UCSD-AML1 (cell line): ENCODE measurements at regions not wholly inside any gene's neighbourhood (a gene's known extent, or its start where the extent isn't known, plus 50 kb on each side); places are given as distances from the start of the nearest gene placed in this dataset.
"Not testable (repeated sequence)": the region's sequence is repeated elsewhere in the genome, so short reads cannot be mapped to it uniquely, and the experiment has no call there.

Source experiments
- DNase-seq: peaks from one replicate; lab custom pipeline; 2025; ENCODE audit not compliant: unreplicated experiment; lab: John Stamatoyannopoulos, UW

DNA sequence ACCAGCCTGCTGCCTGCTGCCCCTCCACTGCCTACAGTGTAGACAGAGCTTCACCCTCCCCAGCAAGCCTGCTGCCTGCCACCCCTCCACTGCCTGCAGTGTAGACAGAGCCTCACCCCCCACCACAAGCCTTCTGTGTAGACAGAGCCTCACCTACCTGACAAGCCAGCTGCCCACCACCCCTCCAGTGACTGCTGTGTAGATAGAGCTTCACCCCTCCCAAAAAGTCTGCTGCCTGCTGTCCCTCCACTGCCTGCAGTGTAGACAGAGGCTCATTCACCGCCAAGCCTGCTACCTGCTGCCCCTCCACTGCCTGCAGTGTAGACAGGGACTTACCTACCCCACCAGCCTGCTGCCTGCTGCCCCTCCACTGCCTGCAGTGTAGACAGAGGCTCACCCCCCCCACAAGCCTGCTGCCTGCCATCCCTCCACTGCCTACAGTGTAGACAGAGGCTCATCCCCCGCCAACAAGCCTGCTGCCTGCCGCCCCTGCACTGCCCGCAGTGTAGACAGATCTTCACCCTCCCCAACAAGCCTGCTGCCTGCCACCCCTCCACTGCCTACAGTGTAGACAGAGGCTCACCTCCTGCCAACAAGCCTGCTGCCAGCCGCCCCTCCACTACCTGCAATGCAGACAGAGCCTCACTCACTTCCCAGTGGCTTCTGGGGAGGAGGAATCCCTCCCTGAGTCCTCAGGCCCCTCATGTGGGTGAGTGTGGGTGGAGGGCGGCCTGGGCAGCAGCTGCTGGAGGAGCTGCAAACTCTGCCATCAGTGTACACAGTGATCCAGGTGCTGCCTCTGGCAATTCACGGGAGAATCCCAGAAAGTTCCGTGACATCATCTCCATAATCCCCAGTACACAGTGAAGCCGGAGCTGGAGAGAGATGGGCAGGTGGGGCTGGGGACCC is 140.9 kb downstream of the DLL1 start:
- no peak for DNase-seq

DNA sequence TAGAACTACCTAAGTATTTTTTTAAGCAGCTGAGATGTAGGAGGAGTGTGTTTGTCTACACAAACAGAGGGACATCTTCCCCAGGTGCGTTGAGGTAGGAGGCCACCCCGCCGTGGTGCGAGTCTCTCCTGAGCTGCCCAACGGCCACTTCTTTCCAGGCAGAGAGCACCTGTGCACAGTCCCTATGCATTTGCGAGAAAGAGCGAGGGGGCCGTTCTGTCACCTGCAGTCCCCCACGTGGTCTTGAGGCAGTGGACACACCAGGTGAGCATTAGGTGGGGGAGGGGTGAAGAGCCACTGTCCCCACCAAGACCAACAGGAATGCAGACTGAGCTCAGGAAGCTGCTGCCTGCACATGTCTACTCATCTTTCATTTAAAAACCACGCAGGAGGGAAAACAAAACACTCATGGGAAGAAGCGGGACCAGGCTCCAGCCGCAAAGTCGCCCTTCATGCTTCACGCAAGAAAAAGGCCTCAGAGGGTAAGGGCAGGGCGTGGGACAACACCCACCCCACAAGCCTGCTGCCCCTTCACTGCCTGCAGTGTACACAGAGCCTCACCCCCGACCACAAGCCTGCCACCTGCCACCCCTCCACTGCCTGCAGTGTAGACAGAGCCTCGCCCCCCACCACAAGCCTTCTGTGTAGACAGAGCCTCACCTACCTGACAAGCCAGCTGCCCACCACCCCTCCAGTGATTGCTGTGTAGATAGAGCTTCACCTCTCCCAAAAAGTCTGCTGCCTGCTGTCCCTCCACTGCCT is 142.0 kb downstream of the DLL1 start:
- DNase-seq = no peak

DNA sequence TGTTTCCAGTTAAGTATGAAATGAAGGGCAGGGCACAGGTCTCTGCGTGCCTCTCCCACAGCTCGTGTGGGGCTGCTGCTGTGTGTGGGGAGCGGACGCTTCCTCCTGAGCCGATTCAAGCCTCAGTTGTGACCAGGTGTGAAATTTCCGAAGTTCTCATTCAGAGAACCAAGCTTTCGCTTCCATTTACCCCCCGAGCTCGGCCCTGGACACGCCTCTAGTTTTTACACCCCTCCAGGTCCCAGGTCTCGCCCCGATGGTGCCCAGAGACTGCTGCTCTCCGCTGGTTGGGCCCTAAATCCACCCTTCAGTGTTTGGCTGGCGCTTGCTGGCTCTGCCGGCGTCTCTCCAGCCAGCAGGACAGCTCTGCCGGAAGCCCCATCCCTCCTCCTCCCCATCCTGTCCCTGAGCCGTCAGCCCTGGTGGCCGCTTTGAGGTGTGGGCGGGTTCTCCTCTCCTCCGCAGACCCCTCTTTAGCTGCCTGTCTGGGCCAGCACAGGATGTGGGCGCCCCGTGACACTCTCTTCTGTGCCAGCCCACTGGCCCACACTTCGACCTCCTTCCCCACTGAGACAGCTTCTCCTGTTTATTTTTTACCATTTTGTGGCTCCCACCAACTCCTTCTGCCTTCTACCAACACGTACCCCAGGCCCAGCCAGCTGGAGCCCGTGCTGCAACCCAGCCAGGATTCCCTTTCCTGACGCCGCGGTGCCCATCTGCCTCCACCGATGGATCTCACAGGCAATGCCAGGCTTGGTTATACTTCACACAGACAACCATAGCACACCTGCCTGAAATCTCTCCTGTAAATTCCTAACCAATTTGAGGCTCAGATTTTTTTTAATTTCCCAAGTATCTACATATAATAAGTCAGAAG is 142.8 kb downstream of the DLL1 start:
- peak; percentile 83 for DNase-seq

DNA sequence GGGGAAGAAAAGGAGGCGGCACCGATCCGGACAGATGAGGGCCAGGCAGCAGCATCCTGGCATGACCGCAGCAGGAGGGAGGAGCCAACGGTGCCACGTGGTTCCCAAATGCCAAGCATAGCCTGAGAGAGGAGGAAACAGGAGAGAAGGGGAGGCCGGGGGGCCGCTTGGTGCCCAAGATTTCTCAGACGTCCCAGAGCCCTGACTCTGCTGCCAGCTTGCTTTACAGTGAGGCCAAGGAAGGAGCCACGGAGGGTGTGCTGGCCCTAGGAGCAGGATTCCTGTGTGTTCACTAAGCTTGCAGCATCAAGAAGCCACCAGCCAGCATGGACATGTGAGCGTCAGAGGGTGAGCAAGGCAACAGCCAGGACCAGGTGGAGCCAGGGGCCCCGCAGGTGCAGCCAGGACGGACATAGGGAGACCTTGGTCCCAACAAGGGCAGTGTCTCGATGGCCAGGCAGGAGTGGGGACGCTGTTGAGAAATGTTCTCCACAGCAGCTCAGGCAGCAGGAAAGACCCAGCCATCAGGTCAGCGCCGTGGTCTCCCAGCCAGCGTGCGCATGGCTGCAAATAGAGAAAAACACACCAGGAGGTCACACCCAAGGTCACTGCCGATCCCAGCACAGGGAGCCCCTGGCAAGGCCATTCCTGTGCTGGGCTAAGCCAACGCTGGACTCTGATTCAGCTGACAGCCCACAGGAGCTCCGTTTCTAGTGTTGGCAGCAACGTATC is 143.7 kb downstream of the DLL1 start:
- DNase-seq = no peak

DNA sequence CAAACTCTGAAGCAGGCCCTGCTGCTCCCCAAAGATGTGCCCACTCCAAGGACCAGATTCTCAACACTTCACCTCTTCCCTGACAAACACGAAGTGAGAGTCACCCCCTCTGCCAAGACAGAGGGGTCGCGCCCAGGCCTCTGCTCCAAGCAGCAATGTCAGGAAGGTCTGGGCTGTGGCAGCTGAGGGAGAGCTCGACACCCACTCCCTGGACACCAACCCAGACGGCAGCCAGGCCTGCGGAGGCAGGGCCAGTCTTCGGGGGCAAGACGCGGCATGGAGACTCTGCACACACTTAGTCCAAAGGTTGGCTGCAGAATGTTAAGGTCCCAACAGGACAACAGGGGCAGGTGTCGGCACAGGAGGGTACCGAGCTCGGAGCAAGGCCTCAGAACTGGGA is 144.2 kb downstream of the DLL1 start:
- no peak for DNase-seq

DNA sequence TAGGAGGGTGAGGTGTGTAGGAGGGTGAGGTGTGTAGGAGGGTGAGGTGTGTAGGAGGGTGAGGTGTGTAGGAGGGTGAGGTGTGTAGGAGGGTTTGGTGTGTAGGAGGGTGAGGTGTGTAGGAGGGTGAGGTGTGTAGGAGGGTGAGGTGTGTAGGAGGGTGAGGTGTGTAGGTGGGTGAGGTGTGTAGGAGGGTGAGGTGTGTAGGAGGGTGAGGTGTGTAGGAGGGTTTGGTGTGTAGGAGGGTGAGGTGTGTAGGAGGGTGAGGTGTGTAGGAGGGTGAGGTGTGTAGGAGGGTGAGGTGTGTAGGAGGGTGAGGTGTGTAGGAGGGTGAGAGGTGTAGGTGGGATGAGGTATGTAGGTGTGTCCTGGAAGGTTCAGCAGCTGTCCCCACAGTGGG is 144.7 kb downstream of the DLL1 start:
- not testable (repeated sequence) for DNase-seq

DNA sequence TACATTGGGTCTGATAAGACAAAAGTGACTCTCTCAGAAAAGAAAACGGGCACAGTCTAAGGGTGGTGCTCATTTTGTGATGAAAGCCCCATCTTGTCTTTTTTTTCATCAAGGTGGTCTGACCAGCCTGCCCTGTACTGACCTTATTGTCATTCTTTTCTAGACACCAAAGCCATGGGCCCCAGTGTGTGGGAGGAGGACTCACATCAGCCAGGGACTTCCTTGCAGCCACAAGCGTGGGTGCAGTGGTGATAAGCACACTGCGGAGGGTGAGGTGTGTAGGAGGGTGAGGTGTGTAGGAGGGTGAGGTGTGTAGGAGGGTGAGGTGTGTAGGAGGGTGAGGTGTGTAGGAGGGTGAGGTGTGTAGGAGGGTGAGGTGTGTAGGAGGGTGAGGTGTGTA is 145.2 kb downstream of the DLL1 start:
- not testable (repeated sequence) for DNase-seq

DNA sequence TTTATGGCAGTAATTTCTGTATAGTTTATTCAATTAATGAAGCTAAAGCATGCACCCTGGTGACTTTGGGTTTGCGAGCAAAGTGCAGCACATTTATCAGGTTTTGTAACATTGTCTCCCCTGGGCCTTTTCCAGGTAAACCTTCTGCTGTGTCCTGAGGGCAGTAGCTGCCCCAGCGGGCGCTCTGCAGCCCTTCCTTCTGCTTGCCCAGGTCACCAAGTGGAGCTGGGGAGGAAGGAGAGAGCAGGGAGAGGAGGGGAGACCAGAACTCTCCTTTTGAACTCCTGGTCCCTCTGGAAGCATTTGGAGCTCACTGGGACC is 145.6 kb downstream of the DLL1 start:
- no peak for DNase-seq

DNA sequence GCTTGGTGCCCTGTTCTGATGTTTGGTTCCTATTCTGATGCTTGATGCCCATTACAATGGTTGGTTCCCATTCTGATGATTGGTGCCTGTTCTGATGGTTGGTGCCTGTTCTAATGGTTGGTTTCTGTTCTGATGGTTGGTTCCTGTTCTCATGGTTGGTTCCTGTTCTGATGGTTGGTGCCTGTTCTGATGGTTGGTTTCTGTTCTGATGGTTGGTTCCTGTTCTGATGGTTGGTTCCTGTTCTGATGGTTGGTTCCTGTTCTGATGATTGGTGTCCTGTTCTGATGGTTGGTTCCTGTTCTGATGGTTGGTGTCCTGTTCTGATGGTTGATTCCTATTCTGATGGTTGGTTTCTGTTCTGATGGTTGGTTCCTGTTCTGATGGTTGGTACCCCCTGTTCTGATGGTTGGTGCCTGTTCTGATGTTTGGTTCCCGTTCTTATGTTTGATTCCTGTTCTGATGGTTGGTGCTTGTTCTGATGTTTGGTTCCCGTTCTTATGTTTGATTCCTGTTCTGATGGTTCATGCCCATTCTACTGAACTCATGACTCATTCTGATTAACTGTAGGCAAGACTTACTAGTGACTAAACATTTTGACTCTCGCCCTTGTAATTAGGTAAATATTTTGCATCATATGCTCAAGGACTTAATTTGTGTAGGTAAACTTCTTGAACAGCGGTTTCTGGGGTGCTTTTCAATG is 146.2 kb downstream of the DLL1 start:
- no peak for DNase-seq

DNA sequence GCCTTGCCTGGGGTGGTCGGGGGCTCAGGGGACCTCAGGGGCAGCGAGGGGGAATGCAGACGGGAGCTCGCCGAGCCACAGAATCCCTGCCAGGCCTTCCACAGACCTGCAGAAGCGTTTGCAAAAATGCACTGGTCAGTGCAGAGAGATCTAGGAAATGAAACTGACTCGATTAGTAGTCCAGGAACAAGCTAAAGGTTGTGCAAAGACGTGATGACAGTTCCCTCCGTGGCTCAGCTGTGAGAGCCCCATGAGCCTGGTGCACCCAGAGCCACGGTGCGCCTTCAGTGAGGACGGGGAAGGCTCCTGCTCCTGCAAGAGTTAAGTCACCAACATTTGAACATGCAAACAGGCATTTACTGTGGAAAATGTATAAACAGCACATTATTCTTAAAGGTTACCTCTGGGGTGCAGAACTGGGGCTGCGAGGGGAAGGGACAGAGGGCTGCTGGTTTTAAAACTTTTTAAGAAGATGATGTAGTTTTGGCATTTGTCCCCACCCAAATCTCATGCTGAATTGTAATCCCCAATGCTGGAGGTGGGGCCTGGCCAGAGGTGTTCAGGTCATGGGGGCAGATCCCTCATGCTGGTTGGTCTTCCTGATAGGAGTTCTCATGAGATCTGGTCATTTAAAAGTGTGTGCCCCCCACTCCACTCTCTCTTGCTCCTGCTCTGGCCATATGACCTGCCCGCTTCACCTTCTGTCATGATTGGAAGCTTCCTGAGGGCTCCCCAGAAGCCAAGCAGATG is 147.3 kb downstream of the DLL1 start:
- DNase-seq = no peak

DNA sequence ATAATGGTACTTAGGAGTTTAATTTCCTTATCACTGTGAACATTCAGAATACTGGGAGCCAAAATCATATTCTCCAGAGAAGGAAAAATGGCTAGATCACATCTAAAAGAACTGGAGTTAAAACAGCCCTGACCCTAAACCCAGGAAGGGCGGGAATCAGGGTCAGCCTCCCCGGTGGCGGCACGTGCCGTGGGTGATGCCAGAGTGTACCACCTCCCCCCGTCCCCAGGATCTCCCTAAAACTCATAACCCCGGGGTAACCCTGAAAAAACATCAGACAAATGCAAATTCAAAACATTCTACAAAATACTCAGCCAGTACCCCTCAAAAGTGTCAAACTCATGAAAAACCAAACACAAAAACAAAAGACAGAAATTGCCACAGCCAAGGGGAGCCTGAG is 148.3 kb downstream of the DLL1 start:
- DNase-seq = no peak

DNA sequence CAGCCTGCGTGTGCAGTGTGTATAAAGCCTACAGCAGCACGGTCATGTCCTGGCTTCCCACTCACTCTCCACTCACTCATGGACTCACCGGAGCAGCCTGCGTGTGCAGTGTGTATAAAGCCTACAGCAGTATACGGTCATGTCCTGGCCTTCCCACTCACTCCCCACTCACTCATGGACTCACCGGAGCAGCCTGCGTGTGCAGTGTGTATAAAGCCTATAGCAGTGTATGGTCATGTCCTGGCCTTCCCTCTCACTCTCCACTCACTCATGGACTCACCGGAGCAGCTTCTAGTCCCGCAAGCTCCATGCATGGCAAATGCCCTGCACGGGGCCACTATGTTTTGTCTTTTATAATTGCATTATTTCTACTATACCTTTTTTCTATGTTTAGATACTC is 149.8 kb downstream of the DLL1 start:
- not testable (repeated sequence) for DNase-seq

DNA sequence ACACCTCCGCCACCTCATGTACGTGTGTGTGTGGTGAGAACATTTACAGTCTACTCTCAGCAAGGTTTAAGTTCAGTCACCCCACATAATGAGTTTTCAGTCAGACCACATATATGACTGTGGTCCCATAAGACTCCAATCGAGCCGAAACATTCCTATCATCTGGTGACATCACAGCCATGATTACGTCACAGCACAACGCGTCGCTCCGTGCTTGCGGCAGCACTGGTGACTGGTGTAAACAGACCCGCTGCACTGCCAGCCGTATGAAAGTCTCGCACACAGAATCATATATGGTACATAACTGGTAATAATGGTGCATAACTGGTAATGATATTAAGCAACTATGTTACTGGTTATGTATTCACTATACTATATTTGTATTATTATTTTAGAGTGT is 150.7 kb downstream of the DLL1 start:
- DNase-seq = no peak

DNA sequence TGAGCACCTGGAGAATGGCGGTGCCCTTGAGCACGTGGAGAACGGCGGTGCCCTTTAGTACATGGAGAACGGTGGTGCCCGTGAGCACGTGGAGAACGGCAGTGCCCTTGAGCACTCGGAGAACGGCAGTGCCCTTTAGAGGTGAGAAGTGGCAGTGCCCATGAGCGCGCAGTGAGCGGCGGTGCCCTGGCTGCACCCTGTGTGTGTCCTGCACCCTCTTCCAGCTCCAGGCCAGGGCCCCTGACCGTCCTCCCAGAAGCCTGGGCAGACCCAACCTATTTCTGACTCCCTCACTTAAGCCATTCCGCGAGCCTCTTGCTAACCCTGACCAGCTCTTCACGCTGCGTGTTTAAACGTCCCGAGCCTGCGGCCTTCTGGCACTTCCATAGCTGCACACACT is 151.3 kb downstream of the DLL1 start:
- DNase-seq = no peak

DNA sequence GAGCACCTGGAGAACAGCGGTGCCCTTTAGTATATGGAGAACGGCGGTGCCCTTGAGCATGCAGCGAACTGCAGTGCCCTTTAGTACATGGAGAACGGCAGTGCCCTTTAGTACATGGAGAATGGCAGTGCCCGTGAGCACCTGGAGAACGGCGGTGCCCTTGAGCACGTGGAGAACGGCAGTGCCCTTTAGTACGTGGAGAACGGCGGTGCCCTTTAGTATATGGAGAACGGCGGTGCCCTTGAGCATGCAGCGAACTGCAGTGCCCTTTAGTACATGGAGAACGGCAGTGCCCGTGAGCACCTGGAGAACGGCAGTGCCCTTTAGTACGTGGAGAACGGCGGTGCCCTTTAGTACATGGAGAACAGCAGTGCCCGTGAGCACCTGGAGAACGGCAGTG is 151.8 kb downstream of the DLL1 start:
- DNase-seq = not testable (repeated sequence)

DNA sequence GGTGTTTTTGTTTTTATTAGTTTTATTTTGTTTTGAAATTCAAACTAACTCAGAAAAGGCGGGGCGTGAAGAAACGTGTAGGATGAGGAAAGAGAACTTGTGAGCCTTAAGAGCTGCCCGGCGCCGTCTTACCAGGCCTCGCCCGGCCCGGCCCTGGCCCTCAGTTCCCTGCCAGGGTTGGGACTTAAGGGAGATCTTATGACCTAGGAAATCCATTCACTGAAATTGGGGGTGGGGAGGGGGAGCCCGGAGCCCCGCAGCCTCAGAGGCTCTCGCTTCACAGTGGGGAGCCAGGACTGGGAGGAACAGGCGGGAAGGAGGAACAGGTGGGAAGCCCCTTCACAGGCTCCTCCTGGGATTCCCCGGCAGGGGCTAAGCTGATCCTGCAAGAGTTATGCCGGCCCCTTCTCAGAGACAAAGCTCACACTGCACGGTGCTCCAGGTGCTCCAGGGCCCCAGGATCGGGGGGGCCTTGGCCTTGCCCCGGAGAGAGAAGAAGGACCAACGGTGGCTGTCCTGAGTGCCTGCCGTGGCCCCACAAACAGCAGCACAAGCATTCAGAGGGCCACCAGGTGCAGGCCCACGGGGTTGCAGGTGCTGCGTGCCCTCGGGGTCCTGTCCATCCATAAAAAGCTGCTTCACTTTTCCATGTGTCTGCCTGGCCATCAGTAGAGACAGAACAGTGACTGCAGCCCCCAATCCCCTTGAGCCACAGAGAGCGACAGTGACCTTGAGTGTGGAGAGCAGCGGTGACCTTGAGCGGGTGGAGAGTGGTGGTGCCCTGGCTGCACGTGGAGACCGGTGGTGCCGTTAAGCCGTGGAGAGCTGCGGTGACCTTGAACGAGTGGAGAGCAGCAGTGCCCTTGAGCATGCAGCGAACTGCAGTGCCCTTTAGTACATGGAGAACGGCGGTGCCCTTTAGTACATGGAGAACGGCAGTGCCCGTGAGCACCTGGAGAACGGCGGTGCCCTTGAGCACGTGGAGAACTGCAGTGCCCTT is 152.7 kb downstream of the DLL1 start:
- no peak for DNase-seq

DNA sequence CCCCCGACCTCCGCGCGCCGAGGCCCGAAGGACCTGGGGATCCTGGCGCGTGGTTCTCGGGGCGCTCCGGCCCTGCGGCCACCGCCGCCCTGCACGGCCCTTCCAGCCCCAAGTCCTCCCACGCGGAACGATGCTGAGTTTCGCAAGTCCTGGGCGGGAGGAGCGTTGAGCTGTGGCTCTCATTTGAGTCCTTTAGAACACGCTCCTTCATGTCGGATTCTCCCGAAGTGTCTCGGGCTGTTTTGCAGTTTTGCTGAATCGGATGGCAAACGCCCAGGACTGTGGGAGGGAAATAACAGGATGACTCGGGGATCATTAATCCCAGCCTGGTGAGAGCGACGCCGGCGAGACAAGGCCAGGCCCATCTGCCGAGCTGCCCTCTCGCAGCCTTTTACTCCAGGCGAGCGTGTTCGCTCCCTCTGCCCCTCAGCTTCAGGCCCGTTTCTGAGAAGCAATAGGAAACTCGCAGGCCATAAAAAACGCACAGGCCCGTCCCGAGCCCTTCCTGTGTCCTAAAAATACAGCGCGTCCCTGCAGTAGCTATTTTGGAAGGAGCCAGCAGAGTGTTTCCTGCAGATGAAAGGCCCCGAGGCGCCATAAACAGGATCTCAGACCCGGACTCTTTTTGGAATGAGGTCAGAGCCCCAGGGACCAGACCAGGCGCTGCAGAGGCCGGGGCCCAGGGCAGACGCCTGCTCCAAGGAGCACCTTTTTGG is 153.5 kb downstream of the DLL1 start:
- peak; percentile 66 for DNase-seq
